HEK293 (cell line): ENCODE measurements at regions not wholly inside any gene's neighbourhood (a gene's known extent, or its start where the extent isn't known, plus 50 kb on each side); places are given as distances from the start of the nearest gene placed in this dataset.

ENCODE experiments used
- CTCF ChIP-seq: fragments of 450-650 bp; formaldehyde crosslinking; IDR thresholded peaks from 2 replicates; pipeline ENCODE4 v1.5.1; 2016; ENCODE audit warnings: missing biosample characterization, missing genetic modification characterization
- KLF8 ChIP-seq: fragments of 450-650 bp; formaldehyde crosslinking; IDR thresholded peaks from 2 replicates; pipeline ENCODE4 v1.5.1; 2016; ENCODE audit warnings: missing biosample characterization, missing genetic modification characterization
- MEIS1 ChIP-seq: sonication (generic); formaldehyde crosslinking; IDR thresholded peaks from 2 replicates; pipeline ENCODE4 v1.8.1; 2022; ENCODE audit warnings: missing genetic modification reagents, mild to moderate bottlenecking, borderline replicate concordance
- RBAK ChIP-seq: fragments of 450-650 bp; formaldehyde crosslinking; IDR thresholded peaks from 2 replicates; pipeline ENCODE4 v1.5.1; 2016; ENCODE audit warnings: missing biosample characterization, missing genetic modification characterization
- ZBTB49 ChIP-seq: fragments of 450-650 bp; formaldehyde crosslinking; IDR thresholded peaks from 2 replicates; pipeline ENCODE4 v1.5.1; 2016; ENCODE audit warnings: missing biosample characterization, missing genetic modification characterization, low read depth
- ZBTB7A ChIP-seq: fragments of 450-650 bp; formaldehyde crosslinking; IDR thresholded peaks from 2 replicates; pipeline ENCODE4 v1.5.1; 2016; ENCODE audit warnings: low read depth, missing biosample characterization, missing genetic modification characterization
- ZNF133 ChIP-seq: fragments of 450-650 bp; formaldehyde crosslinking; IDR thresholded peaks from 2 replicates; pipeline ENCODE4 v1.5.1; 2016; ENCODE audit warnings: missing biosample characterization, missing genetic modification characterization
- ZNF37A ChIP-seq: fragments of 450-650 bp; IDR thresholded peaks from 2 replicates; pipeline ENCODE4 v1.5.1; 2018; ENCODE audit warnings: missing biosample characterization, missing genetic modification characterization
- TF ChIP-seq, protein P1 (sequence below): fragments of 450-650 bp; formaldehyde crosslinking; IDR thresholded peaks from 2 replicates; pipeline ENCODE4 v1.5.1; 2016; ENCODE audit warnings: missing biosample characterization, missing genetic modification characterization

GRCh38 chr21:28598214-28598613 is 394.5 kb downstream of the LTN1 start:
- no peak for TF ChIP-seq ZNF37A (tag by site-specific recombination)
- TF ChIP-seq, protein P1, sequence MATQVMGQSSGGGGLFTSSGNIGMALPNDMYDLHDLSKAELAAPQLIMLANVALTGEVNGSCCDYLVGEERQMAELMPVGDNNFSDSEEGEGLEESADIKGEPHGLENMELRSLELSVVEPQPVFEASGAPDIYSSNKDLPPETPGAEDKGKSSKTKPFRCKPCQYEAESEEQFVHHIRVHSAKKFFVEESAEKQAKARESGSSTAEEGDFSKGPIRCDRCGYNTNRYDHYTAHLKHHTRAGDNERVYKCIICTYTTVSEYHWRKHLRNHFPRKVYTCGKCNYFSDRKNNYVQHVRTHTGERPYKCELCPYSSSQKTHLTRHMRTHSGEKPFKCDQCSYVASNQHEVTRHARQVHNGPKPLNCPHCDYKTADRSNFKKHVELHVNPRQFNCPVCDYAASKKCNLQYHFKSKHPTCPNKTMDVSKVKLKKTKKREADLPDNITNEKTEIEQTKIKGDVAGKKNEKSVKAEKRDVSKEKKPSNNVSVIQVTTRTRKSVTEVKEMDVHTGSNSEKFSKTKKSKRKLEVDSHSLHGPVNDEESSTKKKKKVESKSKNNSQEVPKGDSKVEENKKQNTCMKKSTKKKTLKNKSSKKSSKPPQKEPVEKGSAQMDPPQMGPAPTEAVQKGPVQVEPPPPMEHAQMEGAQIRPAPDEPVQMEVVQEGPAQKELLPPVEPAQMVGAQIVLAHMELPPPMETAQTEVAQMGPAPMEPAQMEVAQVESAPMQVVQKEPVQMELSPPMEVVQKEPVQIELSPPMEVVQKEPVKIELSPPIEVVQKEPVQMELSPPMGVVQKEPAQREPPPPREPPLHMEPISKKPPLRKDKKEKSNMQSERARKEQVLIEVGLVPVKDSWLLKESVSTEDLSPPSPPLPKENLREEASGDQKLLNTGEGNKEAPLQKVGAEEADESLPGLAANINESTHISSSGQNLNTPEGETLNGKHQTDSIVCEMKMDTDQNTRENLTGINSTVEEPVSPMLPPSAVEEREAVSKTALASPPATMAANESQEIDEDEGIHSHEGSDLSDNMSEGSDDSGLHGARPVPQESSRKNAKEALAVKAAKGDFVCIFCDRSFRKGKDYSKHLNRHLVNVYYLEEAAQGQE (tag by site-specific recombination): no peak
- no peak for TF ChIP-seq ZBTB7A (tag by site-specific recombination)
- TF ChIP-seq CTCF (tag by site-specific recombination): no peak
- TF ChIP-seq MEIS1 (CRISPR knock-in tag): no peak
- TF ChIP-seq ZNF133: no peak
- TF ChIP-seq KLF8 (tag by site-specific recombination): no peak
- TF ChIP-seq ZBTB49: no peak
- TF ChIP-seq RBAK (tag by site-specific recombination): no peak
